ENCODE measurements at regions not wholly inside any gene's neighbourhood (a gene's known extent, or its start where the extent isn't known, plus 50 kb on each side); places are given as distances from the start of the nearest gene placed in this dataset.

- TF ChIP-seq CTCF (conservative IDR thresholded peaks at IDR 0.05; ENCODE audit: low read length) (no peak), EZH2phosphoT487 (IDR thresholded peaks at IDR 0.05; ENCODE audit: borderline replicate concordance, low read depth, low read length) (no peak)
Observed at GRCh38 chr4:38316045-38316444, 348.0 kb upstream of the KLF3 start.

Measured in OCI-LY7 (cell line).